Fibroblast of lung (primary cell): ENCODE measurements at regions not wholly inside any gene's neighbourhood (a gene's known extent, or its start where the extent isn't known, plus 50 kb on each side); places are given as distances from the start of the nearest gene placed in this dataset.

Experiments used
- DNase-seq, 2 donors: peaks; one replicate each; pipeline versions ENCODE4 v3.0.0 to v3.0.0-alpha.2; 2010; ENCODE audit warnings: low read depth in 2 of 2
- H2AFZ ChIP-seq: 2 replicates; pipeline ENCODE4 v1.5.1; 2012; ENCODE audit warnings: low read length, control low read depth, inconsistent platforms
- H3K27ac ChIP-seq: 2 replicates; pipeline ENCODE4 v1.5.1; 2011; ENCODE audit warnings: low read length, control low read depth; ENCODE audit not compliant: insufficient read depth
- H3K27me3 ChIP-seq: 2 replicates; pipeline ENCODE4 v1.5.1; 2011; ENCODE audit warnings: mild to moderate bottlenecking, low read length; ENCODE audit not compliant: control insufficient read depth, insufficient read depth
- H3K36me3 ChIP-seq: 2 replicates; pipeline ENCODE4 v1.5.1; 2011; ENCODE audit warnings: low read length; ENCODE audit not compliant: control insufficient read depth, insufficient read depth
- H3K4me1 ChIP-seq: 2 replicates; pipeline ENCODE4 v1.5.1; 2011; ENCODE audit warnings: low read length; ENCODE audit not compliant: control insufficient read depth, insufficient read depth; ENCODE audit errors: extremely low read depth
- H3K4me2 ChIP-seq: 2 replicates; pipeline ENCODE4 v1.5.1; 2011; ENCODE audit warnings: low read length, control low read depth; ENCODE audit not compliant: insufficient read depth; ENCODE audit errors: extremely low read depth
- H3K4me3 ChIP-seq, 4 experiments: fragments of 200-600 bp in 1 of 4; sonication (generic) in 1 of 4; replicated peaks in 1 of 4; 2 replicates each; pipeline ENCODE4 v1.5.1; 2011 to 2016; ENCODE audit warnings: low read length in 4 of 4, low read depth in 3 of 4, mild to moderate bottlenecking in 3 of 4, control low read depth in 2 of 4, inconsistent platforms in 1 of 4, mixed read lengths in 1 of 4; ENCODE audit not compliant: insufficient read depth in 1 of 4; ENCODE audit errors: control extremely low read depth in 1 of 4
- H3K79me2 ChIP-seq: 2 replicates; pipeline ENCODE4 v1.5.1; 2012; ENCODE audit warnings: mild to moderate bottlenecking, low read length, inconsistent platforms; ENCODE audit not compliant: control insufficient read depth, insufficient read depth
- H3K9ac ChIP-seq: 2 replicates; pipeline ENCODE4 v1.5.1; 2011; ENCODE audit warnings: mild to moderate bottlenecking, low read length, control low read depth; ENCODE audit not compliant: insufficient read depth
- H3K9me3 ChIP-seq: 2 replicates; pipeline ENCODE4 v1.5.1; 2012; ENCODE audit warnings: low read depth, low read length; ENCODE audit not compliant: control insufficient read depth, insufficient read depth
- H4K20me1 ChIP-seq: 2 replicates; pipeline ENCODE4 v1.5.1; 2011; ENCODE audit warnings: low read length; ENCODE audit not compliant: control insufficient read depth, insufficient read depth; ENCODE audit errors: extremely low read depth
- EZH2 ChIP-seq: IDR thresholded peaks from 2 replicates; pipeline ENCODE4 v1.5.1; 2012; ENCODE audit warnings: low read length, control low read depth, mild to moderate bottlenecking; ENCODE audit errors: missing control alignments
- TF ChIP-seq, protein P1 (sequence below), 2 donors: IDR thresholded peaks in 1 of 2; conservative IDR thresholded peaks in 1 of 2; 1 replicate in 1 of 2; 2 replicates in 1 of 2; pipeline ENCODE4 v1.5.1; 2011 to 2012; ENCODE audit warnings: low read length in 2 of 2, control low read depth in 1 of 2, inconsistent platforms in 1 of 2, low read depth in 1 of 2, mild to moderate bottlenecking in 1 of 2

DNA sequence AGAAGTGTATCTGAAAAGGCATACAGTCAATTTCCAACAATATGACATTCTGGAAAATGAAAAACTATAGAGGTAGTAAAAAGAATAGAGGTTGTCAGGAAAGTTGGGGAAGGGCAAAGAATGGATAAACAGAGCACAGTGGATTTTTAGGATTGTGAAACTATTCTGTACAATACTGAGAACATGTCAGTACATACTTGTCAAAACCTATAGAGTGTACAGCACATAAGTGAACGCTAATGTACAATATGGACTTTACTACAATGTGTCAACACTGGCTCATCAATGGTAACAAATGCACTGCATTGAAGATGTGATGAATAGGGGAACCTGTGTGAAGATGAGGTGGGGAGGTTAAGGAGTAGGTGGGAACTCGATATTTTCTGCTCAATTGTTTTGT lies 483.0 kb upstream of the PFKP start:
- no peak for DNase-seq
- no peaks in the 10 kb centered on the region for H3K4me1 ChIP-seq
- no peaks in the 10 kb centered on the region for H4K20me1 ChIP-seq

DNA sequence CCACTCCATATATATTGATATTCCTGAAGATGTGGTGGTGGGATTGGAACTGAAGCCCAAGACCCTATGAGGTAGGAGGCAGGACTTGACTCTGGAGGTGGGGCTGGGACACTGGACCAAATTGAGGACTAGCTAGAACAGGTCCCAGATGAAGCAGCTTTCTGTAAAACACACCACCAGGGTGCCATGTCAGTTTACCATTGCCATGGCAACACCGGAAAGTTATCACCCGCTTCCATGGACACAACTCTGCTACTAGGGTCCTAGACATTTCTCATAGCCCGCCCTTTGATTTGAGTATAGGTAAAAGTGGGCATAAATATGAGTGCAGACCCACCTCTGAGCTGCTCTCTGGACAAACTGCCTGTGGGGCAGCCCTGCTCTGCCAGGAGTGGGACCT lies 490.5 kb upstream of the PFKP start:
- TF ChIP-seq EZH2: no peak
- TF ChIP-seq, protein P1, sequence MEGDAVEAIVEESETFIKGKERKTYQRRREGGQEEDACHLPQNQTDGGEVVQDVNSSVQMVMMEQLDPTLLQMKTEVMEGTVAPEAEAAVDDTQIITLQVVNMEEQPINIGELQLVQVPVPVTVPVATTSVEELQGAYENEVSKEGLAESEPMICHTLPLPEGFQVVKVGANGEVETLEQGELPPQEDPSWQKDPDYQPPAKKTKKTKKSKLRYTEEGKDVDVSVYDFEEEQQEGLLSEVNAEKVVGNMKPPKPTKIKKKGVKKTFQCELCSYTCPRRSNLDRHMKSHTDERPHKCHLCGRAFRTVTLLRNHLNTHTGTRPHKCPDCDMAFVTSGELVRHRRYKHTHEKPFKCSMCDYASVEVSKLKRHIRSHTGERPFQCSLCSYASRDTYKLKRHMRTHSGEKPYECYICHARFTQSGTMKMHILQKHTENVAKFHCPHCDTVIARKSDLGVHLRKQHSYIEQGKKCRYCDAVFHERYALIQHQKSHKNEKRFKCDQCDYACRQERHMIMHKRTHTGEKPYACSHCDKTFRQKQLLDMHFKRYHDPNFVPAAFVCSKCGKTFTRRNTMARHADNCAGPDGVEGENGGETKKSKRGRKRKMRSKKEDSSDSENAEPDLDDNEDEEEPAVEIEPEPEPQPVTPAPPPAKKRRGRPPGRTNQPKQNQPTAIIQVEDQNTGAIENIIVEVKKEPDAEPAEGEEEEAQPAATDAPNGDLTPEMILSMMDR (conservative IDR thresholded peaks at IDR 0.05 in 1 of 2, IDR thresholded peaks at IDR 0.05 in 1 of 2; ENCODE audit: low read depth in 1 of 2, low read length in 2 of 2): no peak
- no peaks in the 10 kb centered on the region for H3K4me1 ChIP-seq
- no peak overlapping the region for H3K4me2 ChIP-seq
- H3K27ac ChIP-seq: no peak overlapping the region
- no peaks in the 10 kb centered on the region for H4K20me1 ChIP-seq
- no peak overlapping the region for H3K4me3 ChIP-seq
- no peaks in the 10 kb centered on the region for H3K9me3 ChIP-seq
- no peak overlapping the region for H2AFZ ChIP-seq
- DNase-seq: no peak
- no peaks in the 10 kb centered on the region for H3K27me3 ChIP-seq
- no peak overlapping the region for H3K9ac ChIP-seq
- H3K79me2 ChIP-seq: no peaks in the 10 kb centered on the region
- no peaks in the 10 kb centered on the region for H3K36me3 ChIP-seq

More for the DNA sequence above, 483.0 kb upstream of the PFKP start:
- no peaks in the 10 kb centered on the region for H3K27me3 ChIP-seq
- no peaks in the 10 kb centered on the region for H3K9me3 ChIP-seq
- no peaks in the 10 kb centered on the region for H3K79me2 ChIP-seq
- no peak overlapping the region for H3K4me3 ChIP-seq
- no peaks in the 10 kb centered on the region for H3K36me3 ChIP-seq
- TF ChIP-seq, protein P1 (conservative IDR thresholded peaks at IDR 0.05 in 1 of 2, IDR thresholded peaks at IDR 0.05 in 1 of 2; ENCODE audit: low read depth in 1 of 2, low read length in 2 of 2): no peak
- TF ChIP-seq EZH2: no peak
- H3K27ac ChIP-seq: no peak overlapping the region
- H3K9ac ChIP-seq: no peak overlapping the region
- H2AFZ ChIP-seq: no peak overlapping the region
- H3K4me2 ChIP-seq: no peak overlapping the region

DNA sequence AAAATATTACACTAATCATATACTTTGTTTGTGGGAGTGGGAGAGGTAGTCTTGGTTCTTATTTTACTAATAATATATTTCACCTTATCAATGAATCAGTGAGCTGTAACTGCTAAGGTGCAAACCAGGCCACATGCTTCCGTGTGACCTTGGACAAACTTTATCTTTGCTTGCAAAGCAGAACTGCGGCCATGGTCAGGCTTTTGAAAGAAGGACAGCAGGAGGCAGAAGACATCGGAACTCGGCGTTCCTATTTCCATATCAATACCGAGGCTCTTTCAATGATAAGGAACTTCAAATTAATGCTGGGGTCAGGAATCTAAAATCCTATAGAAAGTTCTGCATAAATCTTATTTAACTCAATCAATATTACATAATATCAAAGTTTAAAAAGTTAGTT lies 491.9 kb upstream of the PFKP start:
- H3K79me2 ChIP-seq: no peaks in the 10 kb centered on the region
- H3K9me3 ChIP-seq: no peaks in the 10 kb centered on the region
- no peak overlapping the region for H3K27ac ChIP-seq
- no peaks in the 10 kb centered on the region for H3K27me3 ChIP-seq
- no peak overlapping the region for H3K4me3 ChIP-seq
- no peak overlapping the region for H2AFZ ChIP-seq
- H3K4me1 ChIP-seq: no peaks in the 10 kb centered on the region
- TF ChIP-seq EZH2: no peak
- TF ChIP-seq, protein P1 (conservative IDR thresholded peaks at IDR 0.05 in 1 of 2, IDR thresholded peaks at IDR 0.05 in 1 of 2; ENCODE audit: low read depth in 1 of 2, low read length in 2 of 2): no peak
- H3K4me2 ChIP-seq: no peak overlapping the region
- no peak for DNase-seq
- H4K20me1 ChIP-seq: no peaks in the 10 kb centered on the region
- no peak overlapping the region for H3K9ac ChIP-seq
- no peaks in the 10 kb centered on the region for H3K36me3 ChIP-seq
